Peyer's patch (tissue), 4 donors: ENCODE measurements at regions not wholly inside any gene's neighbourhood (a gene's known extent, or its start where the extent isn't known, plus 50 kb on each side); places are given as distances from the start of the nearest gene placed in this dataset.
"Not testable (repeated sequence)": the region's sequence is repeated elsewhere in the genome, so short reads cannot be mapped to it uniquely, and the experiment has no call there.

Experiments
- CTCF ChIP-seq, 6 experiments: fragments of 450-650 bp in 4 of 6; fragments of 200-600 bp in 2 of 6; sonication (generic) in 1 of 6; IDR thresholded peaks; one replicate each; pipeline ENCODE4 v1.5.1; 2017 to 2019; ENCODE audit warnings: antibody characterized with exemption in 6 of 6, mild to moderate bottlenecking in 3 of 6, moderate library complexity in 1 of 6
- POLR2A ChIP-seq, 2 donors: fragments of 450-650 bp; IDR thresholded peaks; one replicate each; pipeline ENCODE4 v1.5.1; 2017; ENCODE audit warnings: antibody characterized with exemption in 2 of 2, mild to moderate bottlenecking in 2 of 2, moderate library complexity in 2 of 2

GRCh38 chr9:39527387-39528029 lies 172.0 kb downstream of the SPATA31A1 start:
- not testable (repeated sequence) for TF ChIP-seq CTCF, POLR2A (IDR thresholded peaks at IDR 0.05)
